ENCODE measurements at regions not wholly inside any gene's neighbourhood (a gene's known extent, or its start where the extent isn't known, plus 50 kb on each side); places are given as distances from the start of the nearest gene placed in this dataset.

DNA sequence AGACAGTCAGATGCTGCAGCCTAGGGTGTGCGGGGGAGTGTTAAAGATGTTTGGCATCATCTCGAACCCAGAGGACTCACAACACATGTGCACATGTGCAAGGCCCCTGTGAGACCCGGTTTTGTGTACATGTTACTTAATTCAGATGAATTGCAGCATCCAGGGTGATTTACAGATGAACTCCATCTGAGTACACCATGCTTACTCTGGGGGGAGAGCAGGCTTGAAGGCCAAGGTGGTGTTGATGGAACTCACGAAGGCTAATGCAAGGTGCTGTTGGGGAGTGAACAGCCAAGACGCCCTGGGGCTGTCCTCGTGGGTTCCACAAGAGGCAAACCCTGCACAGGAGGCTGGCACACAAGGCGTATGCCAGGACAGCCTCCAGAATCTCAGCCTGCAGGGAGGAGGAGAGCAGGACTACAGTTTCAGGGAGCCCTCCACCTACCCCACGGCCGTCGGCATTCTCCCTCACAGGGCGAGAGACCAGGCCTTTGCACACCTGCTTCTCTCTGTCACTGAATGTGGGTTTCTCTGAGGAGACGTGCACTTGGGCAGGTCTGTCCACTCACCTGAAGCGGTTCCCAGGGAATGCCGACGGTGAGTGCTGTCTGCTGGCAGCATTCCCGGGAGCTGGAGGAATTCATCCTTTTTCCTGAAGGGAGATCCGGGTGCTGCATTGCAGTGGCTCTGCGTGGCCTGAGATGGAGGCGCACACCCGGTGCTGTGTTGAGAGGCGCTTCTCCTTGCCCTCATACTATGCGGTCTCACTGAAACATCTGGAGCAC, 178.5 kb upstream of the RNF32 start:
- TF ChIP-seq ZNF800 (CRISPR knock-in tag; IDR thresholded peaks at IDR 0.05) (no peak), POLR2G (IDR thresholded peaks at IDR 0.05; ENCODE audit: low read depth, low read length) (no peak), NPAS2 (CRISPR knock-in tag; IDR thresholded peaks at IDR 0.05; ENCODE audit: borderline replicate concordance) (no peak)

Measured in HepG2 (cell line).